ENCODE measurements at regions not wholly inside any gene's neighbourhood (a gene's known extent, or its start where the extent isn't known, plus 50 kb on each side); places are given as distances from the start of the nearest gene placed in this dataset.

DNA sequence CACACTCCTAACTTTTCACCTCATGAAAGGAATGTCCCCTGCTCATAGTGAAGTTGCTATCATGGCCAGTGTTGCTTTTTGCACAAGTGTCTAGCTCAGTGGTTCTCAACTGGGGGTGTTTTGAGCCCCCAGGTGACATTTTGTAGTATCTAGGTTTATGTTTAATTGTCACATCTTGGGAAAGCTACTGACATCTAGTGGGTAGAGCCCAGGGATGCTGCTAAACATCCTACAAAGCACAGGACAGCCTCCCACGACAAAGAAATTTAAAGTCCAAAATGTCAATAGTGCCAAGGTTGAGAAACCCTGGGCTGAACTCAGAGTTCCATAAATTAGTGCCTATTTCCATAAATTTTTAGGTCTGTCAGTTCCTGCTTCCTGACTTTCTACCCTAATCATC lies 70.7 kb upstream of the HCCS start:
- TF ChIP-seq CTCF (IDR thresholded peaks at IDR 0.05; ENCODE audit: extremely low read depth in 1 of 2, insufficient read depth in 1 of 2, low read depth in 1 of 2, low read length in 2 of 2), result no peak
- no peak for TF ChIP-seq EZH2 (IDR thresholded peaks at IDR 0.05; ENCODE audit: borderline replicate concordance, low read depth, low read length, severe bottlenecking)
- TF ChIP-seq POLR2A (IDR thresholded peaks at IDR 0.05; ENCODE audit: low read depth, low read length), result no peak
- TF ChIP-seq FOS (IDR thresholded peaks at IDR 0.05; ENCODE audit: borderline replicate concordance, insufficient read depth, low read length), result no peak
- no peak for TF ChIP-seq POLR2AphosphoS5 (IDR thresholded peaks at IDR 0.05; ENCODE audit: insufficient read depth, low read depth, low read length)
- TF ChIP-seq MAX (IDR thresholded peaks at IDR 0.05; ENCODE audit: insufficient read depth, insufficient read length), result no peak
- TF ChIP-seq MYC (IDR thresholded peaks at IDR 0.05; ENCODE audit: low read depth, low read length), result no peak
- TF ChIP-seq JUN (IDR thresholded peaks at IDR 0.05; ENCODE audit: borderline replicate concordance, insufficient read depth, insufficient read length, low read depth), result no peak

Data from endothelial cell of umbilical vein (primary cell).